Brain microvascular endothelial cell (primary cell): ENCODE measurements at regions not wholly inside any gene's neighbourhood (a gene's known extent, or its start where the extent isn't known, plus 50 kb on each side); places are given as distances from the start of the nearest gene placed in this dataset.

Experiments
- DNase-seq: peaks from one replicate; pipeline ENCODE4 v3.0.0-alpha.2; 2020
- H3K27ac ChIP-seq: fragments of 250-450 bp; sonication (Bioruptor Pico); 2 replicates; pipeline ENCODE4 v1.5.1; 2020; ENCODE audit warnings: mild to moderate bottlenecking, moderate library complexity
- H3K27me3 ChIP-seq: fragments of 250-450 bp; sonication (Bioruptor Pico); replicated peaks from 2 replicates; pipeline ENCODE4 v1.5.1; 2020; ENCODE audit warnings: mild to moderate bottlenecking
- H3K36me3 ChIP-seq: fragments of 250-450 bp; sonication (Bioruptor Pico); replicated peaks from 2 replicates; pipeline ENCODE4 v1.5.1; 2020; ENCODE audit warnings: mild to moderate bottlenecking
- H3K4me3 ChIP-seq: 2 replicates; pipeline ENCODE4 v1.5.1; 2011; ENCODE audit warnings: low read depth, mild to moderate bottlenecking, control low read depth, low read length, moderate library complexity
- in situ Hi-C: cut with HindIII; loops from 2 replicates; pipeline ENCODE4 v1.10.0; 2017; ENCODE audit warnings: low sequenced_read_pairs, low pct_ligation_motif_present
- TF ChIP-seq, protein P1 (sequence below): IDR thresholded peaks from 2 replicates; pipeline ENCODE4 v1.5.1; 2011; ENCODE audit warnings: low read depth, mild to moderate bottlenecking, moderate library complexity, low read length, control low read depth, inconsistent platforms; ENCODE audit errors: missing control alignments

GRCh38 chr3:159721324-159721723, 267.3 kb upstream of the IL12A start:
- in situ Hi-C loops, result no loop called here
- TF ChIP-seq, protein P1, sequence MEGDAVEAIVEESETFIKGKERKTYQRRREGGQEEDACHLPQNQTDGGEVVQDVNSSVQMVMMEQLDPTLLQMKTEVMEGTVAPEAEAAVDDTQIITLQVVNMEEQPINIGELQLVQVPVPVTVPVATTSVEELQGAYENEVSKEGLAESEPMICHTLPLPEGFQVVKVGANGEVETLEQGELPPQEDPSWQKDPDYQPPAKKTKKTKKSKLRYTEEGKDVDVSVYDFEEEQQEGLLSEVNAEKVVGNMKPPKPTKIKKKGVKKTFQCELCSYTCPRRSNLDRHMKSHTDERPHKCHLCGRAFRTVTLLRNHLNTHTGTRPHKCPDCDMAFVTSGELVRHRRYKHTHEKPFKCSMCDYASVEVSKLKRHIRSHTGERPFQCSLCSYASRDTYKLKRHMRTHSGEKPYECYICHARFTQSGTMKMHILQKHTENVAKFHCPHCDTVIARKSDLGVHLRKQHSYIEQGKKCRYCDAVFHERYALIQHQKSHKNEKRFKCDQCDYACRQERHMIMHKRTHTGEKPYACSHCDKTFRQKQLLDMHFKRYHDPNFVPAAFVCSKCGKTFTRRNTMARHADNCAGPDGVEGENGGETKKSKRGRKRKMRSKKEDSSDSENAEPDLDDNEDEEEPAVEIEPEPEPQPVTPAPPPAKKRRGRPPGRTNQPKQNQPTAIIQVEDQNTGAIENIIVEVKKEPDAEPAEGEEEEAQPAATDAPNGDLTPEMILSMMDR, result no peak
- H3K27ac ChIP-seq, result no peak overlapping the region
- no peaks in the 10 kb centered on the region for H3K36me3 ChIP-seq
- no peaks in the 10 kb centered on the region for H3K27me3 ChIP-seq
- no peak overlapping the region for H3K4me3 ChIP-seq
- no peak for DNase-seq

GRCh38 chr3:159723295-159723694, 265.3 kb upstream of the IL12A start:
- no peak overlapping the region for H3K4me3 ChIP-seq
- no peaks in the 10 kb centered on the region for H3K27me3 ChIP-seq
- no peak overlapping the region for H3K27ac ChIP-seq
- in situ Hi-C loops, result no loop called here
- H3K36me3 ChIP-seq, result no peaks in the 10 kb centered on the region
- TF ChIP-seq, protein P1, result no peak
- DNase-seq, result no peak

DNA sequence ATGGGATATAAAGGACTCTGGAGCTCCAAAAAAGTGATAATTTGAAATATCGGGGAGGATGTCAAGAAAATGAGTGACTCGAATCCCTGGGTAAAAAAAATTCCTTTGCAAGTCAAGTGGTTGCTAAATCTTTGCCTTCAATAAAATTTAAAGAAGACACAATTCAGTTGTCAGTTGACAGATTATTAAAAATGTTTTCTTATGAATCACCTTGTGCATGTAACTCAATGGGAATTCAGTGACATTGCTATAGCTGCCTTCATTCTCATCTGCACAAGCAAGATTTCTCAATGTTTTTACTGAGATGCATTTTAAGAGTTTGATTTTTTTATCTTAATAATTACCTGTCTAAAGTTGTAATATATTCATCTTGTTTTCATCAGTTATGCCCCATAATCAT, 264.0 kb upstream of the IL12A start:
- TF ChIP-seq, protein P1, result no peak
- in situ Hi-C loops, result no loop called here

DNA sequence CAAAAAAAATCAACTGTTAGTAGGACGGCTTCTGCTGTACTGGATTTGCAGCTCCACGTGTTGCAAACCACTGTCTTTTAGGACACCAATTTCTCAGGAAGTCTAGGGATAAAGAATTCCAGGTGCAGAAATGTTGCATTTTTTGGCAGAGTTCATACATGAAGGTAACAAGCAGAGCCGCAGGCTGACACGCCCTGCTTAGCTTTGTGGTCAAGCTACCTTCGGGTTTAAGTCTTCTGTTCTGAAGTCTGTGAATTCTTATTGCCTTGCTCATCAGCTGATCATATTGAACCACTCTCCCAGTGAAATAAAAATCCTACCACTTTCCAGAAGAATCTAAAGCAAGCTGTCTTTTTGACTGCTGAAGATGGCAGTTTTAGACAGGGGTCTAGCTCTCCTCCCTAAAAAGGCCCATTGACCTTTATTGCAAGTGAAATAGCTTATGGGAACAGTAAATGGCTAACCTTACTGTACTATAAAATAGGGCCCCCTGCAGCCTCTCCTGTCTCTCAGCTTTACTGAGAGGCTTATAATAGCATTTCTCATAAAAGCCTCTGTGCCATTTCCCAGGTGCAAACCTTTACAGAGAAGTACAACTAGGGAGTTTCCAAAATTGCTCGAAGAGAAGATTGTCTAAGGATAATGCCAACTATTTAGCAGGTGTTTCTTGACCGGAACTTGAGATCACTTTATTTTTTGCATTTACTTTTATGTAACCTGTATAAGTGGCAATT, 262.2 kb upstream of the IL12A start:
- H3K27me3 ChIP-seq, result no peaks in the 10 kb centered on the region
- TF ChIP-seq, protein P1, result no peak
- no peak overlapping the region for H3K27ac ChIP-seq
- H3K36me3 ChIP-seq, result no peaks in the 10 kb centered on the region
- in situ Hi-C loops, result no loop called here
- H3K4me3 ChIP-seq, result no peak overlapping the region
- peak; percentile 36 for DNase-seq

More for the DNA sequence above, 264.0 kb upstream of the IL12A start:
- Histone ChIP-seq H3K27me3 (no peaks in the 10 kb centered on the region), H3K36me3 (no peaks in the 10 kb centered on the region), H3K4me3 (no peak overlapping the region), H3K27ac (no peak overlapping the region)
- DNase-seq, result no peak

- TF ChIP-seq, protein P1, result no peak
- Histone ChIP-seq H3K36me3 (no peaks in the 10 kb centered on the region), H3K4me3 (no peak overlapping the region), H3K27ac (no peak overlapping the region), H3K27me3 (no peaks in the 10 kb centered on the region)
- no peak for DNase-seq
- in situ Hi-C loops, result no loop called here
These were observed 261.1 kb upstream of the IL12A start for GRCh38 chr3:159727506-159727905.

- in situ Hi-C loops, result no loop called here
- Histone ChIP-seq H3K4me3 (no peak overlapping the region), H3K27me3 (no peaks in the 10 kb centered on the region), H3K36me3 (no peaks in the 10 kb centered on the region), H3K27ac (no peak overlapping the region)
- no peak for DNase-seq
- TF ChIP-seq, protein P1, result no peak
These were observed 257.4 kb upstream of the IL12A start for GRCh38 chr3:159731254-159731653.
